IMR-90 (cell line): ENCODE measurements at regions not wholly inside any gene's neighbourhood (a gene's known extent, or its start where the extent isn't known, plus 50 kb on each side); places are given as distances from the start of the nearest gene placed in this dataset.

Experiments used
- ATAC-seq: fragments of 200-7000 bp; cut with Tn5 transposase; 2 replicates; pipeline ENCODE4 v1.9.1; 2020; ENCODE audit warnings: low read depth, mild to moderate bottlenecking, moderate library complexity
- BruUV-seq: library from RNA; stranded (reverse); fragments of 400-500 nt; replicated peaks from 2 replicates; lab custom pipeline; 2021; lab: Mats Ljungman, UMichigan
- CTCF ChIA-PET: fragments of 300-600 bp; formaldehyde crosslinking; extraction: SDS; loops from one replicate; lab custom pipeline; 2021; ENCODE audit warnings: antibody characterized with exemption; lab: Yijun Ruan, JAX
- POLR2A ChIA-PET: fragments of 300-600 bp; sonication (Branson Sonifier 250); formaldehyde crosslinking; loops from one replicate; lab custom pipeline; 2022; ENCODE audit warnings: antibody characterized with exemption; ENCODE audit not compliant: unreplicated experiment; lab: Charles Lee
- DNase-seq: peaks from one replicate; pipeline ENCODE4 v3.0.0; 2013
- H2AFZ ChIP-seq: replicated peaks from 2 replicates; pipeline ENCODE3; 2013; ENCODE audit warnings: low read length, mild to moderate bottlenecking; ENCODE audit not compliant: poor library complexity
- H2AK5ac ChIP-seq: 2 replicates; pipeline ENCODE4 v1.6.1; 2013; ENCODE audit warnings: low read depth, low read length, inconsistent platforms
- H2AK9ac ChIP-seq: replicated peaks from 2 replicates; pipeline ENCODE3; 2013; ENCODE audit warnings: mild to moderate bottlenecking, low read depth, low read length, moderate library complexity; ENCODE audit not compliant: poor library complexity
- H2BK120ac ChIP-seq: 2 replicates; pipeline ENCODE4 v1.6.1; 2013; ENCODE audit warnings: low read depth, low read length, inconsistent platforms
- H2BK15ac ChIP-seq: 3 replicates; pipeline ENCODE4 v1.6.1; 2013; ENCODE audit warnings: low read depth, low read length, inconsistent platforms
- H2BK20ac ChIP-seq: 2 replicates; pipeline ENCODE4 v1.6.1; 2013; ENCODE audit warnings: low read depth, mild to moderate bottlenecking, inconsistent platforms, low read length, moderate library complexity
- H2BK5ac ChIP-seq: 2 replicates; pipeline ENCODE4 v1.6.1; 2013; ENCODE audit warnings: mild to moderate bottlenecking, low read depth, low read length, inconsistent platforms; ENCODE audit not compliant: poor library complexity, severe bottlenecking
- H3K14ac ChIP-seq: replicated peaks from 2 replicates; pipeline ENCODE4 v1.6.1; 2013; ENCODE audit warnings: low read depth, low read length, inconsistent platforms
- H3K18ac ChIP-seq: 2 replicates; pipeline ENCODE4 v1.6.1; 2013; ENCODE audit warnings: low read depth, low read length, control low read depth
- H3K23ac ChIP-seq: 2 replicates; pipeline ENCODE4 v1.6.1; 2013; ENCODE audit warnings: low read depth, low read length, inconsistent platforms
- H3K27ac ChIP-seq: 2 replicates; pipeline ENCODE4 v1.5.1; 2013; ENCODE audit warnings: mild to moderate bottlenecking, control low read depth, low read length; ENCODE audit not compliant: insufficient read depth
- H3K27me3 ChIP-seq: 2 replicates; pipeline ENCODE4 v1.6.1; 2013; ENCODE audit warnings: low read length; ENCODE audit not compliant: control insufficient read depth, insufficient read depth
- H3K36me3 ChIP-seq: 2 replicates; pipeline ENCODE4 v1.6.1; 2013; ENCODE audit warnings: low read length, mixed read lengths; ENCODE audit not compliant: control insufficient read depth, insufficient read depth
- H3K4ac ChIP-seq: 2 replicates; pipeline ENCODE4 v1.6.1; 2013; ENCODE audit warnings: low read depth, low read length, inconsistent platforms
- H3K4me1 ChIP-seq: 2 replicates; pipeline ENCODE4 v1.6.1; 2013; ENCODE audit warnings: low read length, mixed read lengths; ENCODE audit not compliant: control insufficient read depth, insufficient read depth
- H3K4me2 ChIP-seq: 2 replicates; pipeline ENCODE4 v1.6.1; 2013; ENCODE audit warnings: low read depth, mild to moderate bottlenecking, control low read depth, low read length, moderate library complexity
- H3K4me3 ChIP-seq: 2 replicates; pipeline ENCODE4 v1.5.1; 2013; ENCODE audit warnings: low read depth, mild to moderate bottlenecking, control low read depth, low read length, moderate library complexity; ENCODE audit not compliant: insufficient read depth
- H3K56ac ChIP-seq: 2 replicates; pipeline ENCODE4 v1.6.1; 2013; ENCODE audit warnings: low read length, inconsistent platforms; ENCODE audit not compliant: insufficient read depth; ENCODE audit errors: extremely low read depth
- H3K79me1 ChIP-seq, 2 experiments: 2 replicates each; pipeline ENCODE4 v1.6.1; 2013; ENCODE audit warnings: low read length in 2 of 2, inconsistent platforms in 1 of 2, low read depth in 1 of 2
- H3K9ac ChIP-seq: 2 replicates; pipeline ENCODE4 v1.6.1; 2013; ENCODE audit warnings: low read depth, low read length, control low read depth
- H3K9me1 ChIP-seq: 2 replicates; pipeline ENCODE4 v1.6.1; 2013; ENCODE audit warnings: low read length, inconsistent platforms; ENCODE audit not compliant: insufficient read depth
- H3K9me3 ChIP-seq: 2 replicates; pipeline ENCODE4 v1.6.1; 2013; ENCODE audit warnings: low read length; ENCODE audit not compliant: control insufficient read depth, insufficient read depth
- H4K20me1 ChIP-seq: 2 replicates; pipeline ENCODE4 v1.6.1; 2013; ENCODE audit warnings: low read length, inconsistent platforms; ENCODE audit not compliant: insufficient read depth
- H4K5ac ChIP-seq: 2 replicates; pipeline ENCODE4 v1.6.1; 2013; ENCODE audit warnings: mild to moderate bottlenecking, low read depth, low read length, control low read depth
- H4K8ac ChIP-seq, 2 experiments: 2 replicates each; pipeline ENCODE4 v1.6.1; 2013; ENCODE audit warnings: low read depth in 2 of 2, low read length in 2 of 2, control low read depth in 1 of 2, inconsistent platforms in 1 of 2
- H4K91ac ChIP-seq: 2 replicates; pipeline ENCODE4 v1.6.1; 2013; ENCODE audit warnings: low read depth, low read length, inconsistent platforms; ENCODE audit not compliant: insufficient read depth
- BHLHE40 ChIP-seq: fragments of 150-350 bp; IDR thresholded peaks from 2 replicates; pipeline ENCODE4 v1.6.1; 2016; ENCODE audit warnings: mild to moderate bottlenecking, low read depth, low read length
- CEBPB ChIP-seq: IDR thresholded peaks from 2 replicates; pipeline ENCODE4 v1.6.1; 2012; ENCODE audit warnings: low read depth, low read length, improper control_type of control experiment
- CHD1 ChIP-seq: IDR thresholded peaks from 2 replicates; pipeline ENCODE4 v1.6.1; 2012; ENCODE audit warnings: low read depth, low read length, improper control_type of control experiment
- FOS ChIP-seq: fragments of 150-350 bp; IDR thresholded peaks from 2 replicates; pipeline ENCODE4 v1.6.1; 2016; ENCODE audit warnings: low read depth, low read length
- MAFK ChIP-seq: IDR thresholded peaks from 2 replicates; pipeline ENCODE4 v1.6.1; 2012; ENCODE audit warnings: low read depth, low read length, improper control_type of control experiment
- MAZ ChIP-seq: IDR thresholded peaks from 2 replicates; pipeline ENCODE4 v1.6.1; 2012; ENCODE audit warnings: low read depth, mild to moderate bottlenecking, low read length, improper control_type of control experiment, moderate library complexity, borderline replicate concordance
- MXI1 ChIP-seq: IDR thresholded peaks from 2 replicates; pipeline ENCODE4 v1.6.1; 2012; ENCODE audit warnings: low read depth, mild to moderate bottlenecking, low read length, moderate library complexity, borderline replicate concordance
- NFE2L2 ChIP-seq: fragments of 150-350 bp; IDR thresholded peaks from 2 replicates; pipeline ENCODE4 v1.6.1; 2016; ENCODE audit warnings: low read depth, mild to moderate bottlenecking, low read length
- POLR2A ChIP-seq: IDR thresholded peaks from 2 replicates; pipeline ENCODE4 v1.6.1; 2012; ENCODE audit warnings: mild to moderate bottlenecking, low read depth, low read length
- RAD21 ChIP-seq: IDR thresholded peaks from 2 replicates; pipeline ENCODE4 v1.6.1; 2012; ENCODE audit warnings: low read length, improper control_type of control experiment
- RCOR1 ChIP-seq: IDR thresholded peaks from 2 replicates; pipeline ENCODE4 v1.6.1; 2012; ENCODE audit warnings: mild to moderate bottlenecking, low read length, improper control_type of control experiment; ENCODE audit not compliant: insufficient replicate concordance
- SMC3 ChIP-seq: fragments of 150-350 bp; IDR thresholded peaks from 2 replicates; pipeline ENCODE4 v1.6.1; 2016; ENCODE audit warnings: low read depth, mild to moderate bottlenecking, antibody characterized with exemption, low read length, moderate library complexity
- USF2 ChIP-seq: fragments of 150-350 bp; IDR thresholded peaks from 2 replicates; pipeline ENCODE4 v1.6.1; 2017; ENCODE audit warnings: mild to moderate bottlenecking, antibody characterized with exemption, low read length, low read depth
- WGBS, 2 experiments: methylation state at CpG; one replicate each; pipeline versions ENCODE4 v1.1.5 to v1.1.7; 2013; ENCODE audit warnings: missing lambda C conversion rate in 2 of 2; ENCODE audit not compliant: insufficient read length in 1 of 2; ENCODE audit errors: extremely low coverage in 2 of 2; 5-methylcytosine and 5-hydroxymethylcytosine counted together
- dilution Hi-C: fragments of 300-500 bp; cut with HindIII; formaldehyde crosslinking; loops from one replicate; pipeline ENCODE4 v1.14.3; 2018; ENCODE audit warnings: low sequenced_read_pairs; ENCODE audit not compliant: unreplicated experiment
- in situ Hi-C: fragments of 300-500 bp; cut with MboI; formaldehyde crosslinking; loops from 3 replicates; pipeline ENCODE4 v1.14.3; 2019; ENCODE audit warnings: low sequenced_read_pairs, inconsistent platforms, mixed read lengths
- intact Hi-C: fragments of 100-400 bp; cut with micrococcal nuclease; formaldehyde crosslinking; loops from 2 replicates; pipeline ENCODE4 v1.10.0; 2022
- TF ChIP-seq, protein P1 (sequence below): conservative IDR thresholded peaks from 2 replicates; pipeline ENCODE4 v1.5.1; 2012; ENCODE audit warnings: mild to moderate bottlenecking, low read depth, low read length, improper control_type of control experiment

DNA sequence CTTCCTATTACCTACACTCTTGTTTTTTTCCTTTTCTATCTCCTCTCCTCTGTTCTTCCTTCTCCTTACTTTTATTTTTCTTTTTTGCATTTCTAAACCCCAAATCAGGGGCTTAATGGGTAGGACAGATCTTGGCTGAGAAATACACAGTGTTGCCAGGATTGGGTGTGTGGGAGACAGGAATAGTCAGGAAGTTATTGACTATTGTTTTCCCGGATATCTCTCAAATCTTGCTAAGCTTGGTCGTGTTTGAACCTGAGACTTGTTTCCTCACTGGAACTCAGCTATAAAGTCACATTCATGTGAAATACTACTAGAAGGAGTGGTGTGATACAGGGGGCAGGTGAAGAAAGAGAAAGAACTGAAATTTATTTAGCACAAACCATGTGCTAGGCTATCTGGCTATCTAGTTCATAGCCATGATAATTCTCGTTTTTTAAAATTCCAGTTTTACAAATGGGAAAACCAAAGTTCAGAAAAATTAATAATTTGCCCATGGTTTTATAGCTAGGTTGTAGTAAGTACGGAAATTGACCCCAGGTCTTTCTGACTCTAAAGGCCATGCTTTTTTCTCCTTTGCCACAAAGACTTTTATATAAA lies 343.2 kb upstream of the UMPS start:
- intact Hi-C loops (no loop called here), in situ Hi-C loops (no loop called here), dilution Hi-C loops (no loop called here)
- Histone ChIP-seq H3K27me3 (peaks cover 2% of the 10 kb centered on the region), H3K4me1 (no peaks in the 10 kb centered on the region), H4K8ac (no peak overlapping the region), H3K56ac (no peak overlapping the region), H2BK5ac (no peak overlapping the region), H3K9me3 (no peaks in the 10 kb centered on the region), H3K27ac (no peak overlapping the region), H2BK15ac (no peak overlapping the region), H3K79me1 (no peaks in the 10 kb centered on the region), H2AK9ac (no peak overlapping the region), H2BK20ac (no peak overlapping the region), H4K20me1 (no peaks in the 10 kb centered on the region), H3K36me3 (no peaks in the 10 kb centered on the region), H2AFZ (no peak overlapping the region), H3K18ac (no peak overlapping the region), H3K9me1 (no peaks in the 10 kb centered on the region), H4K91ac (no peak overlapping the region), H3K14ac (no peak overlapping the region), H3K4me3 (no peak overlapping the region), H3K23ac (no peak overlapping the region), H3K9ac (no peak overlapping the region), H2AK5ac (no peak overlapping the region), H3K4ac (no peak overlapping the region), H3K4me2 (no peak overlapping the region), H2BK120ac (no peak overlapping the region), H4K5ac (no peak overlapping the region)
- TF ChIP-seq, protein P1, sequence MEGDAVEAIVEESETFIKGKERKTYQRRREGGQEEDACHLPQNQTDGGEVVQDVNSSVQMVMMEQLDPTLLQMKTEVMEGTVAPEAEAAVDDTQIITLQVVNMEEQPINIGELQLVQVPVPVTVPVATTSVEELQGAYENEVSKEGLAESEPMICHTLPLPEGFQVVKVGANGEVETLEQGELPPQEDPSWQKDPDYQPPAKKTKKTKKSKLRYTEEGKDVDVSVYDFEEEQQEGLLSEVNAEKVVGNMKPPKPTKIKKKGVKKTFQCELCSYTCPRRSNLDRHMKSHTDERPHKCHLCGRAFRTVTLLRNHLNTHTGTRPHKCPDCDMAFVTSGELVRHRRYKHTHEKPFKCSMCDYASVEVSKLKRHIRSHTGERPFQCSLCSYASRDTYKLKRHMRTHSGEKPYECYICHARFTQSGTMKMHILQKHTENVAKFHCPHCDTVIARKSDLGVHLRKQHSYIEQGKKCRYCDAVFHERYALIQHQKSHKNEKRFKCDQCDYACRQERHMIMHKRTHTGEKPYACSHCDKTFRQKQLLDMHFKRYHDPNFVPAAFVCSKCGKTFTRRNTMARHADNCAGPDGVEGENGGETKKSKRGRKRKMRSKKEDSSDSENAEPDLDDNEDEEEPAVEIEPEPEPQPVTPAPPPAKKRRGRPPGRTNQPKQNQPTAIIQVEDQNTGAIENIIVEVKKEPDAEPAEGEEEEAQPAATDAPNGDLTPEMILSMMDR = no peak
- TF ChIP-seq SMC3 = no peak
- TF ChIP-seq CEBPB = no peak
- no peak for TF ChIP-seq RCOR1
- no peak for TF ChIP-seq RAD21
- no peak for TF ChIP-seq BHLHE40
- TF ChIP-seq POLR2A = no peak
- no peak for TF ChIP-seq MXI1
- TF ChIP-seq USF2 = no peak
- no peak for TF ChIP-seq MAFK
- no peak for TF ChIP-seq MAZ
- no peak for TF ChIP-seq FOS
- no peak for TF ChIP-seq CHD1
- TF ChIP-seq NFE2L2 = no peak
- CTCF ChIA-PET = no interaction called here
- DNase-seq = no peak
- no TSS peak for BruUV-seq
- WGBS, 2 experiments = no CpG with 5 or more reads among the region's 4 CpGs
- ATAC-seq = no peak
- POLR2A ChIA-PET = no interaction called here
